ENCODE measurements at regions not wholly inside any gene's neighbourhood (a gene's known extent, or its start where the extent isn't known, plus 50 kb on each side); places are given as distances from the start of the nearest gene placed in this dataset.
"Not testable (repeated sequence)": the region's sequence is repeated elsewhere in the genome, so short reads cannot be mapped to it uniquely, and the experiment has no call there.

GRCh38 chr17:15860774-15861173, 84.2 kb upstream of the ADORA2B start:
- not testable (repeated sequence) for DNase-seq (ENCODE audit: low spot score)

GRCh38 chr17:15864061-15864460, 80.9 kb upstream of the ADORA2B start:
- DNase-seq (ENCODE audit: low spot score), result not testable (repeated sequence)

GRCh38 chr17:15864472-15864871, 80.5 kb upstream of the ADORA2B start:
- DNase-seq (ENCODE audit: low spot score), result peak; percentile 35

GRCh38 chr17:15866015-15866414, 78.9 kb upstream of the ADORA2B start:
- not testable (repeated sequence) for DNase-seq (ENCODE audit: low spot score)

- DNase-seq (ENCODE audit: low spot score), result not testable (repeated sequence)
Observed at GRCh38 chr17:15867331-15867730, 77.6 kb upstream of the ADORA2B start.

GRCh38 chr17:15869868-15870267, 75.1 kb upstream of the ADORA2B start:
- not testable (repeated sequence) for DNase-seq (ENCODE audit: low spot score)

- not testable (repeated sequence) for DNase-seq (ENCODE audit: low spot score)
Observed at GRCh38 chr17:15872677-15873076, 72.3 kb upstream of the ADORA2B start.

GRCh38 chr17:15877882-15878500, 66.9 kb upstream of the ADORA2B start:
- DNase-seq (ENCODE audit: low spot score), result not testable (repeated sequence)

- DNase-seq (ENCODE audit: low spot score), result no peak
Observed at GRCh38 chr17:15882058-15882720, 62.7 kb upstream of the ADORA2B start.

- no peak for DNase-seq (ENCODE audit: low spot score)
Observed at GRCh38 chr17:15882777-15883176, 62.2 kb upstream of the ADORA2B start.

GRCh38 chr17:15883617-15884111, 61.3 kb upstream of the ADORA2B start:
- no peak for DNase-seq (ENCODE audit: low spot score)

GRCh38 chr17:15884731-15885130, 60.2 kb upstream of the ADORA2B start:
- no peak for DNase-seq (ENCODE audit: low spot score)

GRCh38 chr17:15885770-15886169, 59.2 kb upstream of the ADORA2B start:
- no peak for DNase-seq (ENCODE audit: low spot score)

- DNase-seq (ENCODE audit: low spot score), result no peak
Observed at GRCh38 chr17:15886221-15886620, 58.7 kb upstream of the ADORA2B start.

- no peak for DNase-seq (ENCODE audit: low spot score)
Observed at GRCh38 chr17:15886804-15887203, 58.1 kb upstream of the ADORA2B start.

- DNase-seq (ENCODE audit: low spot score), result no peak
Observed at GRCh38 chr17:15888436-15888835, 56.5 kb upstream of the ADORA2B start.

- peak; percentile 73 for DNase-seq (ENCODE audit: low spot score)
Observed at GRCh38 chr17:15890279-15890892, 54.5 kb upstream of the ADORA2B start.

- peak; percentile 43 for DNase-seq (ENCODE audit: low spot score)
Observed at GRCh38 chr17:15891318-15891717, 53.6 kb upstream of the ADORA2B start.

GRCh38 chr17:15892244-15892643, 52.7 kb upstream of the ADORA2B start:
- no peak for DNase-seq (ENCODE audit: low spot score)

- DNase-seq (ENCODE audit: low spot score), result peak; percentile 46
Observed at GRCh38 chr17:15892731-15893657, 51.9 kb upstream of the ADORA2B start.

GRCh38 chr17:15893658-15894024, 51.3 kb upstream of the ADORA2B start:
- no peak for DNase-seq (ENCODE audit: low spot score)

GRCh38 chr17:15894258-15894657, 50.7 kb upstream of the ADORA2B start:
- DNase-seq (ENCODE audit: low spot score), result no peak

Measured in umbilical cord (tissue), 1 donor.